ENCODE measurements at regions not wholly inside any gene's neighbourhood (a gene's known extent, or its start where the extent isn't known, plus 50 kb on each side); places are given as distances from the start of the nearest gene placed in this dataset.
"Not testable (repeated sequence)": the region's sequence is repeated elsewhere in the genome, so short reads cannot be mapped to it uniquely, and the experiment has no call there.

DNA sequence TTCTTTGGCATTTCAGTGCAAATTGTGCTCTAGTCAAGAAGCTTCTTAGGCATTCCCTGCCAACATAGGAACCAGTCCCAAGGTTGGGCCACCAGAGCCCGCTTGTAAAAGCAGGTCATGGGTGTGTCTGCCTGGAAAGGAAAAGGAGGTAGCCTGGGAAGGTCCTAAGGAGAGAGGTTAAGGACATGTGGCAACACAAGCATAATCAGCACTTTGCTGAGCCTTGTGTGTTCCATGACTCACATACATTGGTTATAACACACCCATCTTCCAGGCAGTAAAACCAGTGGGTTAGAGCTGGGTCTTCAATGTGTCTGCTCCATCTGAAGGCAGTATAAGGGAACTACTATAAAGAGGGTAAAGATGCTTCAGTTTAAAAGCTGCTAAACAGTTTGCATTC, 165.0 kb downstream of the FHIP1A start:
- H3K9ac ChIP-seq (ENCODE audit: low read length), result no peak overlapping the region
- H2AFZ ChIP-seq (ENCODE audit: low read length), result no peak overlapping the region
- DNase-seq, result no peak
- no peaks in the 10 kb centered on the region for H3K4me1 ChIP-seq (ENCODE audit: low read length)
- H3K9me3 ChIP-seq (ENCODE audit: low read length), result no peaks in the 10 kb centered on the region
- no peak overlapping the region for H3K27ac ChIP-seq (ENCODE audit: low read length)
- no peaks in the 10 kb centered on the region for H4K20me1 ChIP-seq (ENCODE audit: insufficient read depth, low read depth, low read length)
- no peak overlapping the region for H3K4me2 ChIP-seq (ENCODE audit: low read depth, low read length, poor library complexity, severe bottlenecking)
- H3K4me3 ChIP-seq (ENCODE audit: low read length), result no peak overlapping the region
- H3K27me3 ChIP-seq (ENCODE audit: low read length), result no peaks in the 10 kb centered on the region
- H3K9me2 ChIP-seq (replicated peaks; ENCODE audit: insufficient read depth, low read length), result no peaks in the 10 kb centered on the region
- no peaks in the 10 kb centered on the region for H3K79me2 ChIP-seq (ENCODE audit: low read length)
- no peaks in the 10 kb centered on the region for H3K36me3 ChIP-seq (ENCODE audit: insufficient read depth, low read length)

DNA sequence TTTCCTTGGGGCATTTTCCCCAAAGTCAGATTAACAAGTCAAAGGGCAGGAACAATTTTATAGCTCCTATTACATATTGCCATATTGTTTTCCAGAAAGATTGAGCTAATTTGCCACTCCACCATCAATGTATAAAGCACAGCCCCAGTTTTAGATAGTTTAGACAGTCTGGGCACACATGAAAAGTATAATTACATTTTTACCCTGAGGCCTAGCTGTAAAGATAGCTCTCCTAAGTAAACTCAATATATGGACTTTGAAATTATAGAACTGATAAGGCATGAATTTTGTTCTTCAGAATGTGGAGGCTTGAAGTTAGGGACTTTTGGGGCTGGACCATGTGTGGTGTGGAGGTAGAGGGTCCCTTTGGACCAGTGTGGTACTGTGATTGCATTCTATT, 166.0 kb downstream of the FHIP1A start:
- no peaks in the 10 kb centered on the region for H3K79me2 ChIP-seq (ENCODE audit: low read length)
- H3K9me3 ChIP-seq (ENCODE audit: low read length), result no peaks in the 10 kb centered on the region
- H3K4me3 ChIP-seq (ENCODE audit: low read length), result no peak overlapping the region
- no peaks in the 10 kb centered on the region for H3K4me1 ChIP-seq (ENCODE audit: low read length)
- no peak overlapping the region for H3K27ac ChIP-seq (ENCODE audit: low read length)
- H3K27me3 ChIP-seq (ENCODE audit: low read length), result no peaks in the 10 kb centered on the region
- H4K20me1 ChIP-seq (ENCODE audit: insufficient read depth, low read depth, low read length), result no peaks in the 10 kb centered on the region
- no peak overlapping the region for H2AFZ ChIP-seq (ENCODE audit: low read length)
- H3K4me2 ChIP-seq (ENCODE audit: low read depth, low read length, poor library complexity, severe bottlenecking), result no peak overlapping the region
- DNase-seq, result peak; percentile 27
- no peaks in the 10 kb centered on the region for H3K9me2 ChIP-seq (replicated peaks; ENCODE audit: insufficient read depth, low read length)
- H3K36me3 ChIP-seq (ENCODE audit: insufficient read depth, low read length), result no peaks in the 10 kb centered on the region
- no peak overlapping the region for H3K9ac ChIP-seq (ENCODE audit: low read length)

DNA sequence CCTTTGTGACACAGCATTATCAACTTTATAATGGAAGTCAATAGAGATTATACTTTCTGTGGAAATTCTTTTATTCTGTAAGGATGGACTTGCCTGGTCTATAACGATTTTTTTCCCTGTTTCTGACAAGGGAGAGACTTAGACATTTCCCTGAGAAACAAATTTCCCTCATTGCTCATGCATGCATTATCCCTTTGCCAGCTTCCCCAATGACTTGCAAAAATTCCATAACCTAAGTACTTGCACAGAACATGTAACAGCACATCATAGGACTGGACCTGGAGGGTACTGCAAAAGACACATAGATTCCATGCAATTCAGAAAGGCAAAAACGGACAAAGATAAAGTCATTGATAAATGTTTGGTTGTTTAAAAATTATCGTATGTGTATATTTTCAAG, 166.7 kb downstream of the FHIP1A start:
- Histone ChIP-seq H3K4me1 (ENCODE audit: low read length) (no peaks in the 10 kb centered on the region), H3K4me2 (ENCODE audit: low read depth, low read length, poor library complexity, severe bottlenecking) (no peak overlapping the region), H3K36me3 (ENCODE audit: insufficient read depth, low read length) (no peaks in the 10 kb centered on the region), H3K79me2 (ENCODE audit: low read length) (no peaks in the 10 kb centered on the region), H3K4me3 (ENCODE audit: low read length) (no peak overlapping the region), H3K27me3 (ENCODE audit: low read length) (no peaks in the 10 kb centered on the region), H2AFZ (ENCODE audit: low read length) (no peak overlapping the region), H3K27ac (ENCODE audit: low read length) (no peak overlapping the region), H3K9ac (ENCODE audit: low read length) (no peak overlapping the region), H3K9me3 (ENCODE audit: low read length) (no peaks in the 10 kb centered on the region), H3K9me2 (replicated peaks; ENCODE audit: insufficient read depth, low read length) (no peaks in the 10 kb centered on the region), H4K20me1 (ENCODE audit: insufficient read depth, low read depth, low read length) (no peaks in the 10 kb centered on the region)
- peak; percentile 19 for DNase-seq

DNA sequence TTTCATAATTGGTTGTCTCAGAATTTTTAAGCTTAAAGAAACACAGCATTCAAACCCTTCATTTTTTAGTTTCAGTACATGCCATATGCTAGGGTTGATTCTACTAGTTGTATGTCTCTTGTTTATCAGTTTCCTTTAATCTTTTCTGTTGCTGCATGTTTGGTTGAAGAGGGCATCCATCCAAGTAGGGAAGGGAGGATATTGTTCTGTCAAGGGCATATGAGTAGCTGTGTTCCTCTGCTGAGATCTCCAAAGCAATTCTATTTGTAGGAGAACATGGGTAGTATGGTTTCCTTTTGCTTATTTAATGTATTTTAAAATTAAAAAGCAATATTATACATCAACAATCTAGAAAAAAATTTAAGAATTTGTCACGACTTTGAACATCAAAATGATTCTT, 167.7 kb downstream of the FHIP1A start:
- no peaks in the 10 kb centered on the region for H4K20me1 ChIP-seq (ENCODE audit: insufficient read depth, low read depth, low read length)
- H2AFZ ChIP-seq (ENCODE audit: low read length), result no peak overlapping the region
- no peaks in the 10 kb centered on the region for H3K27me3 ChIP-seq (ENCODE audit: low read length)
- no peak overlapping the region for H3K27ac ChIP-seq (ENCODE audit: low read length)
- no peaks in the 10 kb centered on the region for H3K36me3 ChIP-seq (ENCODE audit: insufficient read depth, low read length)
- H3K4me2 ChIP-seq (ENCODE audit: low read depth, low read length, poor library complexity, severe bottlenecking), result no peak overlapping the region
- H3K9ac ChIP-seq (ENCODE audit: low read length), result no peak overlapping the region
- H3K79me2 ChIP-seq (ENCODE audit: low read length), result no peaks in the 10 kb centered on the region
- no peak overlapping the region for H3K4me3 ChIP-seq (ENCODE audit: low read length)
- H3K9me2 ChIP-seq (replicated peaks; ENCODE audit: insufficient read depth, low read length), result no peaks in the 10 kb centered on the region
- no peak for DNase-seq
- H3K9me3 ChIP-seq (ENCODE audit: low read length), result no peaks in the 10 kb centered on the region
- H3K4me1 ChIP-seq (ENCODE audit: low read length), result no peaks in the 10 kb centered on the region

DNA sequence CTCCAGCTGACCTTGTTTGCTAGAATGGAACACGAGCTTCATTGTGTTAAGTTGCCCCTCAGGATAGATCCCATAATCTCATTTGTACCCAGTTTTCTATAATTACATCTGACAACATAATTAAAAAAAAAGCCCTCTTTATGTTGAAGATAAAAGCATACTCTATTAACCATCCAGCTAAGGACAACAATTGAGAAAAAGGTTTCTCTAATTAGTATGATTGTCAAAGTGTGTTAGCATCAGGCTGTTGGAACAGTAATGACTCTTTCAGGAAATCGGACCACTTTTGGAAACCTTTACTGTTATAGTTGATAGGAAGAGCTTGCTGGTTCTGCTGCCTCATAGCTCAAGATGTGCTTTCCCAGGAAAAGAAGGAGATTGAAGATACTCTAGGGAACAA, 172.6 kb downstream of the FHIP1A start:
- H4K20me1 ChIP-seq (ENCODE audit: insufficient read depth, low read depth, low read length), result no peaks in the 10 kb centered on the region
- H3K9me2 ChIP-seq (replicated peaks; ENCODE audit: insufficient read depth, low read length), result no peaks in the 10 kb centered on the region
- no peaks in the 10 kb centered on the region for H3K27me3 ChIP-seq (ENCODE audit: low read length)
- H3K36me3 ChIP-seq (ENCODE audit: insufficient read depth, low read length), result no peaks in the 10 kb centered on the region
- no peaks in the 10 kb centered on the region for H3K4me1 ChIP-seq (ENCODE audit: low read length)
- no peak overlapping the region for H3K9ac ChIP-seq (ENCODE audit: low read length)
- H3K4me3 ChIP-seq (ENCODE audit: low read length), result no peak overlapping the region
- no peak for DNase-seq
- H2AFZ ChIP-seq (ENCODE audit: low read length), result no peak overlapping the region
- H3K9me3 ChIP-seq (ENCODE audit: low read length), result no peaks in the 10 kb centered on the region
- H3K4me2 ChIP-seq (ENCODE audit: low read depth, low read length, poor library complexity, severe bottlenecking), result no peak overlapping the region
- H3K79me2 ChIP-seq (ENCODE audit: low read length), result no peaks in the 10 kb centered on the region
- no peak overlapping the region for H3K27ac ChIP-seq (ENCODE audit: low read length)

DNA sequence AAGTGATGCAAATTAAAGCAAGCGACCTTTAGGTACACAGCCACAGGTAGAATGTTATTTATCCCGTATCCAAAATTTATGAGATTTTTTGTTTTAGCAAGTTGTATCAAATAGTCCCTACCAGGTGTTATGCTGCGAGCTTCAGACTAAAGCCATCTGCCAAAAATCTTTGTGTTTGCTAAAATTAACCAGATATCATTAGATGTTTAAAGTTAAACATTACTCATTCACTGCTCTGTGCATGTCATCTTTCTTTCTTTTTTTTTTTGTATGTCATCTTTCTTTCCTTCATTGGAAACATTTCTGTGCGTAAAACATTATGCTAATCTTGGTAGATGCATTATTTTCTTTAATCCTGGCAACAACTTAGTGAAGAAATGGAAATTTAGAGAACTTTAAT, 173.1 kb downstream of the FHIP1A start:
- H3K9me3 ChIP-seq (ENCODE audit: low read length), result no peaks in the 10 kb centered on the region
- H3K27ac ChIP-seq (ENCODE audit: low read length), result no peak overlapping the region
- no peaks in the 10 kb centered on the region for H3K27me3 ChIP-seq (ENCODE audit: low read length)
- no peaks in the 10 kb centered on the region for H3K36me3 ChIP-seq (ENCODE audit: insufficient read depth, low read length)
- no peak for DNase-seq
- H3K9me2 ChIP-seq (replicated peaks; ENCODE audit: insufficient read depth, low read length), result no peaks in the 10 kb centered on the region
- H3K4me3 ChIP-seq (ENCODE audit: low read length), result no peak overlapping the region
- H3K79me2 ChIP-seq (ENCODE audit: low read length), result no peaks in the 10 kb centered on the region
- no peaks in the 10 kb centered on the region for H4K20me1 ChIP-seq (ENCODE audit: insufficient read depth, low read depth, low read length)
- no peak overlapping the region for H3K4me2 ChIP-seq (ENCODE audit: low read depth, low read length, poor library complexity, severe bottlenecking)
- H2AFZ ChIP-seq (ENCODE audit: low read length), result no peak overlapping the region
- H3K9ac ChIP-seq (ENCODE audit: low read length), result no peak overlapping the region
- no peaks in the 10 kb centered on the region for H3K4me1 ChIP-seq (ENCODE audit: low read length)

DNA sequence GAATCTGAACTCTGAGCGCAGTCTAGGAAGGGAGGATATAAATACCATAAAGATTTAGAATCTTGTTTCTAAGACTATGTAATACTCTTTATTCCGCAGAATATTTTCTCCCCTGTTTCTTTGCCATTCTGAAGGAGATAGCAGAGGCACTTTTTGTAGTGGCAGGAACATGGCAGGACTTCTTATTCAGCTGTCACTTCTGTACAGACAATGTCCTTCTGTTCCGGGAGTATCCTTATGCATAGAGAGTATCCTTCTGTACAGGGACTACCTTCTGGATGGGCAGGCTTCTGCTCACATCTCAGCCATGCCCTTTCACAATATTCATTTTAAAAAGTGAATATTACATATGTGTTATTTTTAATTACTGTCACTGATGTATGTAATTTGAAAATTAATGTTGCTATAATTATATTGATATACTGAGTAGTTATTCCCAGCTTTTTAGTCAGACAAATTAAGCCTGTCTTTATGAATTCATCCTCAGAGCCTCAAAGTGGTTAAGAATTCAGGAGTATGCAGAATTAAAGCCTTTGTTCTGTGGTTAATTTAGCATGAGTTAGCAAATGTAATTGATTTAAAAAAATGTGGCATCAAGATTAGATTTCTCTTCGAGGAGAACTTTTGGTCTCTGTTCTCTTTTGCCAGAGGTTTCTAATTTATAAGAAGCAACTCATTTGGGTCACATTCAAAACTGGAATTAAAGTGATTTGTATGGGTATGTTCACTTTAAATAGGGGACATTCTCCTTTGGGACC, 174.4 kb downstream of the FHIP1A start:
- no peaks in the 10 kb centered on the region for H4K20me1 ChIP-seq (ENCODE audit: insufficient read depth, low read depth, low read length)
- H3K9me3 ChIP-seq (ENCODE audit: low read length), result no peaks in the 10 kb centered on the region
- DNase-seq, result no peak
- H3K9me2 ChIP-seq (replicated peaks; ENCODE audit: insufficient read depth, low read length), result no peaks in the 10 kb centered on the region
- H3K4me3 ChIP-seq (ENCODE audit: low read length), result no peak overlapping the region
- H2AFZ ChIP-seq (ENCODE audit: low read length), result no peak overlapping the region
- no peaks in the 10 kb centered on the region for H3K27me3 ChIP-seq (ENCODE audit: low read length)
- no peak overlapping the region for H3K9ac ChIP-seq (ENCODE audit: low read length)
- H3K4me2 ChIP-seq (ENCODE audit: low read depth, low read length, poor library complexity, severe bottlenecking), result no peak overlapping the region
- no peaks in the 10 kb centered on the region for H3K4me1 ChIP-seq (ENCODE audit: low read length)
- H3K36me3 ChIP-seq (ENCODE audit: insufficient read depth, low read length), result no peaks in the 10 kb centered on the region
- H3K79me2 ChIP-seq (ENCODE audit: low read length), result no peaks in the 10 kb centered on the region
- H3K27ac ChIP-seq (ENCODE audit: low read length), result no peak overlapping the region

DNA sequence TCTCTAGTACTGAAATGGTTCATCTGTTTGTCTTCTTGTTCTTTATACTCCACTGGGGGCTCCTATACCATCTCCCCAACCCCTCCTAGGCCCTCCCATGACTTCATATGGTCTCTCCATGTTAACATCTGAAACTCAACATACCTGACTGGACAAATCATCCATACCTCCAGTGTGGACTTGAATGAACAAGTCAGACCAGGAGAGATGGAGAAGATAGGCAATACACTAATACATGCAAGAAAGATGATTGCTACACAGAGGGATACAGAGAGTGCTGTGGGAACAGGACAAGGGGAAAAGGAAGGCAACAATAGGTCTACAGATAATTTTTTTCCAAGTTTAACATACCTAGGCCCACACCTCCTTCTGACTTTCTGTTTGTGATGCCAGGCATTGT, 175.1 kb downstream of the FHIP1A start:
- Histone ChIP-seq H3K9me3 (ENCODE audit: low read length) (no peaks in the 10 kb centered on the region), H3K4me2 (ENCODE audit: low read depth, low read length, poor library complexity, severe bottlenecking) (no peak overlapping the region), H3K9me2 (replicated peaks; ENCODE audit: insufficient read depth, low read length) (no peaks in the 10 kb centered on the region), H3K27me3 (ENCODE audit: low read length) (no peaks in the 10 kb centered on the region), H3K4me1 (ENCODE audit: low read length) (no peaks in the 10 kb centered on the region), H3K4me3 (ENCODE audit: low read length) (no peak overlapping the region), H3K27ac (ENCODE audit: low read length) (no peak overlapping the region), H3K9ac (ENCODE audit: low read length) (no peak overlapping the region), H3K79me2 (ENCODE audit: low read length) (no peaks in the 10 kb centered on the region), H2AFZ (ENCODE audit: low read length) (no peak overlapping the region), H4K20me1 (ENCODE audit: insufficient read depth, low read depth, low read length) (no peaks in the 10 kb centered on the region), H3K36me3 (ENCODE audit: insufficient read depth, low read length) (no peaks in the 10 kb centered on the region)
- no peak for DNase-seq

DNA sequence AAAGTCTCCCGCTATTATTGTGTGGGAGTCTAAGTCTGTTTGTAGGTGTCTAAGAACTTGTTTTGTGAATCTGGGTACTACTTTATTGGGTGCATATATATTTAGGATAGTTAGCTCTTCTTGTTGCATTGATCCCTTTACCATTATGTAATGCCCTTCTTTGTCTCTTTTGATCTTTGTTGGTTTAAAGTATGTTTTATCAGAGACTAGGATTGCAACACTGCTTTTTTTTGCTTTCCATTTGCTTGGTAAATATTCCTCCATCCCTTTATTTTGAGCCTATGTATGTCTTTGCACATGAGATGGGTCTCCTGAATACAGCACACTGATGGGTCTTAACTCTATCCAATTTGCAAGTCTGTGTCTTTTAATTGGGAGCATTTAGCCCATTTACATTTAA, 165.2 kb downstream of the GATB start:
- H2AFZ ChIP-seq (ENCODE audit: low read length); H3K4me3 ChIP-seq (ENCODE audit: low read length); H3K4me1 ChIP-seq (ENCODE audit: low read length); H3K4me2 ChIP-seq (ENCODE audit: low read depth, low read length, poor library complexity, severe bottlenecking); H3K9ac ChIP-seq (ENCODE audit: low read length); H3K9me3 ChIP-seq (ENCODE audit: low read length); H3K79me2 ChIP-seq (ENCODE audit: low read length); H3K36me3 ChIP-seq (ENCODE audit: insufficient read depth, low read length); H3K9me2 ChIP-seq (replicated peaks; ENCODE audit: insufficient read depth, low read length); H4K20me1 ChIP-seq (ENCODE audit: insufficient read depth, low read depth, low read length); H3K27me3 ChIP-seq (ENCODE audit: low read length); H3K27ac ChIP-seq (ENCODE audit: low read length); DNase-seq: not testable (repeated sequence)

Data from Karpas-422 (cell line).